Left ventricle myocardium superior (tissue), 1 donor: ENCODE measurements at regions not wholly inside any gene's neighbourhood (a gene's known extent, or its start where the extent isn't known, plus 50 kb on each side); places are given as distances from the start of the nearest gene placed in this dataset.

ENCODE experiments used
- ATAC-seq: fragments of 200-7000 bp; cut with Tn5 transposase; one replicate; pipeline ENCODE4 v1.9.1; 2020; ENCODE audit warnings: mild to moderate bottlenecking, moderate library complexity
- DNase-seq: peaks from one replicate; pipeline ENCODE4 v3.0.0-alpha.2; 2020
- intact Hi-C: fragments of 100-400 bp; cut with micrococcal nuclease; formaldehyde crosslinking; loops from one replicate; pipeline ENCODE4 v1.11.0; 2022
- donor health status: DM: no; HTN: yes; CAD: no; lungs with severe emphysema.

DNA sequence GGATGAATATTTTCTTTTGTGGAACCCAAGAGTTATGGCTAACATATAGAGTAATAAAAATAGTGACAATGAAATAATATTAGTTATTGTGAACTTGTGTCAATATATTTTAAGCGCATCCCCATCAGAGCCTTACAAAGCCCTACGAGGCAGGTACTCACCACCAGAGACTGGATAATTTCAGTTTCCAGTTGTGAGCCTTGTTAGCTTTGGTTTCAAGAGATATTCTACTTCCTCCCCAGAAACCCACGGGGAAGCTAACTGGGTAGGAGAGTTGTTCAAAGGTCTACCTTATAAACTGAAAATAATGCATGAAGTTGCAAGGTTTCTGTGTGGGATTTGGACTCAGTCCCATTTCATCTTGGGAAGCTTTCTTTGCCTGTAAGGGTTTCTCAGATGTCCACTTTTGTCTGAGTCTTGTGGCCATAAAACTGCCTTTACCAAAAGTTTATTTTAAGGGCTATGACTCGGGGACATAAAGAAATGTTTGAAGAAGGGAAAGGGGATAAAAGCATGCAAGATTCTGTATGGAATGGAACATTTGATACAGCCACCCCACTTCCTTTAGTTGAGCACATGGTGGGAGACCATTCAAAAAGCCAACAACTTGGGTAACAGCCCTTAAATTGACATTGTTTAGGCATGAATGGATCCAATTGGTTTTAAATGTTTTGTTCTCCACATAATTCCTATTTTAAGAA lies 57.4 kb upstream of the ANKRD55 start:
- intact Hi-C loops: no loop called here
- no peak for DNase-seq
- no peak for ATAC-seq

DNA sequence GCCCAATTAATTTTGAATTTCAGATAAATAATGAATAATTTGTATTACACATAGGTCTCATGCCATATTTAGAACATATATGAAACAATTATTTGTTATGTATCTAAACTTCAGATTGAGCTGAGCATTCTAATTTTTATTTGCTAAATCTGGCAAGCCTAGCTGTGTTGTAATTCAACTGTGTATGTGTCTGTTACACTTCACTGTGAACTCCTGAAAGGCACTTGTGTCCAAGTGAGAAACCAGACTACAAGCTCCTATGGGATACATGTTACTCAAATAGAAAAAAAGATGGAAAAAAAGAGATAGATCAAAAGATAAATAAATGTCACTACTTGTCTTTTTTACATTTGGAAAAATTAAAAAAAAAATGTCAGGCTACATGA lies 56.5 kb upstream of the ANKRD55 start:
- intact Hi-C loops: no loop called here
- ATAC-seq (peak; percentile 77), DNase-seq (no peak)

DNA sequence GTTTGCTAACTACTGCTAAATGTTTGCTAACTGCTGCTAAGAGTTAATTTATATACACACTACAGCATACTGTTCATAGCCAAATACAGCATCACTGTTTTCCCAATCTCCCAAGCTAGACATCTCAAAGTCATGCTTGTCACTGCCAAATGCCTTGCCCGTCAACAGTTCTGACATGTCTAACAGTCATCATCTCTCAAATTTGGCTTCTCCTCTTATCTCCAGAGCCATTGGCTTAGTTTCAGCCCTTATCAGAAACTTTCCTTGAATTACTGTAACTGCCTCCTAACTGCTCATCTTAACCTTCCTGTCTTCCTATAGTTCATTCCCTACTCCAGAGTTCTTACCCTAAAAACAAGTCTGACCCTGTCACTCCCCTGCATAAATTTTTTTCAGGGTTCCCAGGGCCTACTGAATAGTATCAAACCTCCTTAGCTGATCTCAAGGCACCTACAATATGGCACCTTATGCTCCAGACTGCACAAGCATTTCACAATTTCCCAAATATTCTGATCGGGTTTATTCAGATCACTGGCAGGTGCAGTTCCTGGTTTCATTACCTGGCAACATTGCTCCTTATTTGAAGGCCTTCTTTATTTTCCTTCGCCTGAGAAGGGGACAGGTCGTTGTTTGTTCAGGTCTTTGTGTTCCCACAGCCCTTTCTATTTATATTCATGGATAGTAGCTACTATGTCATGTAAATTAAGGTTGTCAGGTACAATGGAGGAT lies 55.9 kb upstream of the ANKRD55 start:
- ATAC-seq: peak; percentile 87
- DNase-seq: no peak
- intact Hi-C loops: no loop called here

DNA sequence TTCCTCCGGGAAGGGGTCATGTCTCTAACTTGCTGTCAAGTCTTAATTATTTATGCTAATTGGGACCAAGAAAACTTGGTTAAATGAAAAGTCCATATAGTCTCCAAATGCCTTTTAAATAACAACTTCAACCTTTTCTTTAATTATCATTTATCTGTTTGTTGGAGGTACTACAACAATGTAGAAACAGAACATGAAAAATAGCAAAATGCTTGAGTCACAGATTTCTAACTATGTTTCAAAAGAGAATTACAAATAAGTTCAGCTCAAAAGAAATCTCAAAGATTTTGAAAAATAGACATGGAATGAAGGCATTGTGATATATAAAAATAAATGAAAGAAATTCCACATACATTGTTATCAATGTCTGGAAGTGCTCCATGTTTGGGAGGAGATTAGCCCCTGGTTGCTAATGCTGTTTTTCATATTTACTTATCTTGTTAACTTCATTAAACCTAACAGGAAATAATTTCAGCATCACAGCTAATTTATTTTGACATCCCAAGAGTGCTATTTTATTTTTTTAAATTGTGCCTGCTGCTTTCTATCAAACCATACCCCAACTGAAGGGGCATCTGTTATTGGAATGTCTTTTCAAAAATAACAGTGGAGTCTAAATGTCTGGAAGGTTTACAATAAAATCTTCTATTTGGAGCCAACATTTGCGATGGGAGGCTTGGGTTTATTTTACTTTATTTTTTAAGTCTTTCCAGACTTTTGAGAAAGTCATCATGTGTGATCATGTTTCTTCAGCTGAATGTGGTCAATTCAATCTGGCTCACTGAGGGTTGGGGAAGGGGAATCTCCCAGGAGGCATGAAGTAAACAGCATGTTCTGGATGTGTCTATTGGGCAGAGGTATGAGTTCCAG lies 53.1 kb upstream of the ANKRD55 start:
- no peak for DNase-seq
- intact Hi-C loops: no loop called here
- no peak for ATAC-seq

DNA sequence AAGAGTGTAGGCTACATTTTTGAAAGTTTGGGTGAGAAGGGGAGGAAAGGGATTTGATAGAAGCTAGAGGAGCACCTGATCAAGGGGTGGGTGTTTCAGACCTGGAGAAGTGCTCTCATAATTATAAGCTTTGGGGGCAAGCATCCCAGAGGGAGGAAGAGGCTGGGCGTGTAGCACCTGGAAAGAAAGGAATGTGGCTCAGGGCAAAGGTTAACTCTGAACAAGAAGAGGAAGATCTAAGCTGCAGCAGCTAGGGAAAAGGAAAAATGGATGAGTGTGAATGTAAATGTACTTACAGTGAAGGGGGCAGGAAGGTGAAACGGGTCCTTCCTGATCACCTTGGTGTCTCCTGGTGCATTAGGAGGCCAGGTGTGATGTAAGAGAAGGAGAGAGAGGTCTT lies 49.8 kb upstream of the ANKRD55 start:
- ATAC-seq (no peak), DNase-seq (no peak)
- intact Hi-C loops: no loop called here
